Ureter (tissue), 1 donor: ENCODE measurements at regions not wholly inside any gene's neighbourhood (a gene's known extent, or its start where the extent isn't known, plus 50 kb on each side); places are given as distances from the start of the nearest gene placed in this dataset.

ENCODE experiments used
- DNase-seq: peaks from one replicate; pipeline ENCODE4 v3.0.0-alpha.2; 2020; ENCODE audit warnings: low spot score
- donor health status: DM: yes; HTN: yes; CAD: no.

DNA sequence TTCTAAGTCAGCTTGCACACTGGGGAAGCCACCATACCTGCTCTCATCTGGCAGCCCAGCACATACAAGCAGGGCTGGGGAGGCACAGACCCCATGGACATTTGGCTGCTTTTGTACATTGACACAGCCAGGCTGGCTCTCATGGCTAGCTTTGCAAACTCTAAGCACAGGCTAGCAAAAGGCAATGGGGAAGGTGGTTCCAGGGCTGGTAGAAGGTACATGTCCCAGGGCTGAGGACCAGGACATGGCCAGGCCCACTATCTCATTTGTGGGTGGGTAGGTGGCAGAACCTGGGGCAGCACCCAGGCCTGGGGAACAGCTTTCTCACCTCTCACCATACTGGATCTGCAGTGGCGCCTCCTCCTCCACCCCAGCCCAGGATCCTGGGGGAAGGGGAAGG, 90.9 kb downstream of the HS1BP3 start:
- DNase-seq: no peak

DNA sequence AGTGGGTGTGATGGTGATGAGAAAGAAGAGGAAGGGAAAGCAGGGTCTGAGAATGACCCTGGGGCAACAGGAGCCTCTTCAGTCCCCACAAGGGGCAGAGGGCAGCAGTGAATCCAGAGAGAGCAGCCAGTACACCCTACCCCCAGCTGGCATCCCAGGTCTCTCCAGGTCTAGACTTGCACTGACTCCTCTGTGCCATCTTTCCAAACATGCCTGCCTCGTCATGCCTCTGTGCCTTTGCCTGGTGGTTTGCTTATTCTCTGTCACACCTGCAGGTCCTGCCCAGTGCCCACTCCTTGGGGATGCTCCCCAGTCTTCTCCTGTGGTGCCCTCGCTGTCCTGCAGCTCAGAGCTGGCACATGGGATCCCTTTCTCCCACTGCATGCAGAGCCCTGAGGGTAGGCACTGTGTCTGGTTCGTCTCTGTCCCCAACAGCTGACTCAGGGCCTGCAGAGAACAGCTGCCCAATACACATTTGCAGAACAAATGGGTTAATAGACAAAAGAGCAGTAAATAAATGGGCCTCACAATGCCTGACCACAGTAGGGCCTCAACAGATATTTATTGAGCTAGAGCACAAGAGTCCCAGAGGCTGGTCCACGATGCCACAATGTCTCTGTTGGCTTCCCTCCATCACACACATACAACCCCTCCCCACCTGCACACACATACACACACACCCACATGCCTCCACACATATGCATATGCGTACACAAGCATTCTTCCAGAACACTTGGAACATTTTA, 89.8 kb downstream of the HS1BP3 start:
- DNase-seq: no peak

DNA sequence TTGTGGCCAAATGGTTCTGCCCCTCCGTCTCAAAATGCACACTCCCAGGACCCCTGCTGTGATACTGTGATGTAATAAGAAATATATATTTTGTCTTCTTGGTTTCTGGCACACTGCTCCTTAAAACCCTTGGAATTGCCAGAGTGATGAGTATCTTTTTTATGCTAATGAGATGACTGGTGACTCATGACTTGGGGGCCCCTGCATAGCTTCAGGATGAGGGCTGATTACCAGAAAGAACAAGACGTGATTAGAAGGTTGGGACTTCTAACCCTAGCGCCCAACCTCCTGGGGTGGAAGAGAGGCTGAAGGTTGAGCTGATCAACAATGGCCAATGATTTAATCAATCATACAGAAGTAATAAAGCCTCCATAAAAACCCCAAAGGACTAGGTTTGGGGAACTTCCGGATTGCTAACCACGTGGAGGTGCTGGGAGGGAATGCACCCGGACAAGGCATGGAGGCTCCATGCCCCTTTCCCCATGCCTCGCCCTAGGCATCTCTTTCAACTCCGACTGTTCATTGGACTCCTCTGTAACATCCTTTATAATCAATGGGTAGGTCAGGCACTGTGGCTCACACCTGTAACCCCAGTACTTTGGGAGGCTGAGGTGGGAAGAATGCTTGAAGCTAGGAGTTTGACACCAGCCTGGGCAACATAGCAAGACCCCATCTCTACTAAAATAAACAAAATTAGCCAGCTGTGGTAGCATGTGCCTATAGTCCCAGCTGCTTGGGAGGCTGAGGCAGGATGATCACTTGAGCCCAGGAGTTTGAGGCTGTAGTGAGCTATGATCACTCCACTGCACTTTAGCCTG, 89.1 kb downstream of the HS1BP3 start:
- no peak for DNase-seq

- DNase-seq: no peak
These were observed 88.2 kb downstream of the HS1BP3 start for GRCh38 chr2:20562540-20563225.

- DNase-seq: no peak
These were observed 87.6 kb downstream of the HS1BP3 start for GRCh38 chr2:20563251-20563650.

DNA sequence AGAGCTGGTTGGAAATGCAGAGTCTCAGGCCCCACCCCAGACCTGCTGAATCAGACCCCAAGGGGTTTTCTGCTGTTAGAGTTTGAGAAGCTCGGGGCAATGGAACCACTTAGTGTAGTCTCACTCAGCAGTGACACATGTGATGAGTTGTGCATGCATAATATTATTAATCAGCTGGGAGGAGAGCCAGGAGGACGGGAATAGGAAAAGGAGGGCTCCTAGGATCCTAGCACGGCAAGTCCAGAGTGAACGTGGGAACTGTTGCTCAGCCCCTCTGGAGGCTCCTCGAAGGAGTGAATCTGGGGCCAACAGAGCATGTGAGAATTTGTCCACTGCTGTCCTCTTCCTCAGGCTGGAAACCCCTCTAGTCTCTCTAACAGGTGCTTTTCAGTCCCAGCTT, 87.1 kb downstream of the HS1BP3 start:
- no peak for DNase-seq

DNA sequence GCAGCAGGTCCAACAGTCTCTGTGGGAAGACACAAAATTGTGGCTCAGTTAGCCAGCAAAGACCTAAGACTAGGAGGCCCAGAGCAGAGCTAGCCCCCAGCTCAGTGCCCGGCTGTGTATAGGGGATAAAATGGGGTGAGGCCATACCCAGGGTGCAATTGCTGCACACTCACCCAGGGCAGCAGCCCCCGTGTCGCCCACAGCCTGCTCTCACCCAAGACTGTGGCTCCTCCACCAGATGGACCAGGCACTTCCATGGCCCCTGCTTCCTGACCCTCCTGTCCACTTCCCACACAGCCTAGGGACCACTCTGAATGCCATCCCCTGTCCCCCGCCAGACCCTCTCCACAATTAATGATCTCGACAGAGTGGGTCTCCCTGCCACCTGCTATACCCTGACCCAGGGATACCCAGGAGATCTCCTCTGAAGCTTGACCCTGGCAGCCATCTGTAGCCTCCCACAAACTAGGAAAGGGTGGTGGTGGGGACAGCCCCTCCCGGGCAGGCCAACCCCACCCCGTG, 85.7 kb downstream of the HS1BP3 start:
- no peak for DNase-seq

- no peak for DNase-seq
These were observed 85.2 kb downstream of the HS1BP3 start for GRCh38 chr2:20565623-20566236.

- DNase-seq: no peak
These were observed 84.6 kb downstream of the HS1BP3 start for GRCh38 chr2:20566331-20566730.

- no peak for DNase-seq
These were observed 83.6 kb downstream of the HS1BP3 start for GRCh38 chr2:20567159-20567925.
